Naive thymus-derived CD4-positive, alpha-beta T cell (primary cell): ENCODE measurements at regions not wholly inside any gene's neighbourhood (a gene's known extent, or its start where the extent isn't known, plus 50 kb on each side); places are given as distances from the start of the nearest gene placed in this dataset.
"Not testable (repeated sequence)": the region's sequence is repeated elsewhere in the genome, so short reads cannot be mapped to it uniquely, and the experiment has no call there.

Experiments
- ATAC-seq: fragments of 150-1000 bp; cut with Tn5 transposase; 2 replicates; pipeline ENCODE4 v1.10.0; 2021; ENCODE audit warnings: mild to moderate bottlenecking, moderate library complexity
- CTCF ChIA-PET: fragments of 350-600 bp; sonication (Branson Sonifier 250); formaldehyde crosslinking; loops from one replicate; lab custom pipeline; 2021; ENCODE audit warnings: antibody characterized with exemption; lab: Charles Lee
- POLR2A ChIA-PET: fragments of 350-600 bp; sonication (Branson Sonifier 250); formaldehyde crosslinking; loops from one replicate; lab custom pipeline; 2021; ENCODE audit warnings: antibody characterized with exemption, inconsistent platforms; lab: Charles Lee
- DNase-seq, 9 donors: peaks; one replicate each; pipeline versions ENCODE4 v3.0.0 to v3.0.0-alpha.2; 2020 to 2022; ENCODE audit warnings: mixed read lengths in 1 of 9
- H3K27ac ChIP-seq: one replicate; pipeline ENCODE4 v1.7.0; 2013; ENCODE audit warnings: mild to moderate bottlenecking, low read depth, low read length, moderate library complexity
- H3K27me3 ChIP-seq, 2 donors: one replicate each; pipeline ENCODE4 v1.7.0; 2013; ENCODE audit warnings: low read length in 2 of 2, mild to moderate bottlenecking in 2 of 2, moderate library complexity in 2 of 2; ENCODE audit not compliant: control insufficient read depth in 2 of 2, insufficient read depth in 2 of 2
- H3K36me3 ChIP-seq, 3 experiments: 1 replicate in 2 of 3; 2 replicates in 1 of 3; pipeline ENCODE4 v1.7.0; 2013; ENCODE audit warnings: low read length in 3 of 3, mild to moderate bottlenecking in 3 of 3, moderate library complexity in 1 of 3; ENCODE audit not compliant: insufficient read depth in 3 of 3, control insufficient read depth in 2 of 3
- H3K4me1 ChIP-seq, 2 donors: one replicate each; pipeline ENCODE4 v1.7.0; 2013; ENCODE audit warnings: low read length in 2 of 2, mild to moderate bottlenecking in 2 of 2, moderate library complexity in 1 of 2; ENCODE audit not compliant: control insufficient read depth in 2 of 2, insufficient read depth in 2 of 2
- H3K4me3 ChIP-seq: 2 replicates; pipeline ENCODE4 v1.7.0; 2013; ENCODE audit warnings: mild to moderate bottlenecking, low read length
- H3K9me3 ChIP-seq, 3 experiments: 1 replicate in 2 of 3; 2 replicates in 1 of 3; pipeline ENCODE4 v1.7.0; 2013; ENCODE audit warnings: low read length in 3 of 3; ENCODE audit not compliant: control insufficient read depth in 2 of 3
- H3K27ac Mint-ChIP-seq, 9 donors: one replicate each; pipeline ENCODE4 v1.8.0; 2020 to 2022; ENCODE audit warnings: mixed read lengths in 9 of 9, mild to moderate bottlenecking in 8 of 9, moderate library complexity in 5 of 9, inconsistent platforms in 2 of 9
- H3K27me3 Mint-ChIP-seq, 5 donors: one replicate each; pipeline ENCODE4 v1.8.0; 2021 to 2022; ENCODE audit warnings: mixed read lengths in 5 of 5, mild to moderate bottlenecking in 1 of 5
- H3K36me3 Mint-ChIP-seq, 5 donors: one replicate each; pipeline ENCODE4 v1.8.0; 2020 to 2022; ENCODE audit warnings: mixed read lengths in 5 of 5, mild to moderate bottlenecking in 3 of 5, inconsistent platforms in 1 of 5
- H3K4me1 Mint-ChIP-seq, 7 donors: one replicate each; pipeline ENCODE4 v1.8.0; 2020 to 2022; ENCODE audit warnings: mixed read lengths in 7 of 7, mild to moderate bottlenecking in 3 of 7, inconsistent platforms in 1 of 7
- H3K4me3 Mint-ChIP-seq, 10 donors: one replicate each; pipeline ENCODE4 v1.8.0; 2020 to 2022; ENCODE audit warnings: mild to moderate bottlenecking in 10 of 10, mixed read lengths in 10 of 10, moderate library complexity in 6 of 10, inconsistent platforms in 2 of 10
- H3K9me3 Mint-ChIP-seq, 11 donors: one replicate each; pipeline ENCODE4 v1.8.0; 2020 to 2022; ENCODE audit warnings: mixed read lengths in 11 of 11, mild to moderate bottlenecking in 4 of 11, inconsistent platforms in 1 of 11, moderate library complexity in 1 of 11
- intact Hi-C, 2 donors: fragments of 100-400 bp; cut with micrococcal nuclease; formaldehyde crosslinking; loops; one replicate each; pipeline ENCODE4 v1.15.1; 2023

- peaks cover 0 to 11% (median 4%) of the 10 kb centered on the region in 11 donors for H3K9me3 Mint-ChIP-seq
- peaks cover 0 to 13% (median 10%) of the 10 kb centered on the region in 5 donors for H3K27me3 Mint-ChIP-seq
- POLR2A ChIA-PET, intact Hi-C loops, H3K27me3 ChIP-seq, H3K4me1 ChIP-seq, H3K27ac ChIP-seq, H3K27ac Mint-ChIP-seq, ATAC-seq, H3K9me3 ChIP-seq, CTCF ChIA-PET, H3K4me1 Mint-ChIP-seq, DNase-seq, H3K36me3 Mint-ChIP-seq, H3K36me3 ChIP-seq, H3K4me3 ChIP-seq, H3K4me3 Mint-ChIP-seq: not testable (repeated sequence)
Measured at GRCh38 chr5:102688581-102689342, 66.3 kb upstream of the PAM start.

DNA sequence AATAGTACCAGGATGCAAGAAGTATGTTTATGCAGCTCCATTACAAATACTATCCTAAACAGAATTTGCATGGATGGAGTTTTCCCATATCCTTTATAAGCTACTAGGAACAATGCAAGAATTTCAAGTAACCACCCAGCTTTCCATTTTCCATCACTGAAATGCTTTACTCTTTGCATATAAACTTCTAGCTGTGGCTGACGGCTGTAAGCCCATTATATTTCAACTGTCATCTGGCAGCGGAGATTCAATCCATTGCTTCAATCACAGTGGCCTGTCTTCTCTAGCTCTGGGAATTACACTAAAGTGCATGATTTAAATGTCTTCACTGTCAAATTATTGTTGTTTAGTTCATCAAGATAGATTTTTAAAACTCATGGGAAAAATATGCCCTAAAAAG lies 64.2 kb upstream of the PAM start:
- H3K4me3 Mint-ChIP-seq, result no peak overlapping the region
- peaks cover 0 to 18% (median 10%) of the 10 kb centered on the region in 5 donors for H3K27me3 Mint-ChIP-seq
- Histone ChIP-seq H3K36me3 (no peaks in the 10 kb centered on the region), H3K9me3 (no peaks in the 10 kb centered on the region), H3K4me1 (no peaks in the 10 kb centered on the region), H3K27me3 (no peaks in the 10 kb centered on the region), H3K27ac (no peak overlapping the region), H3K4me3 (no peak overlapping the region)
- ChIA-PET CTCF (no interaction called here), POLR2A (no interaction called here)
- H3K9me3 Mint-ChIP-seq, result peaks cover 0 to 11% (median 3%) of the 10 kb centered on the region in 11 donors
- ATAC-seq, result no peak
- DNase-seq, result no peak
- intact Hi-C loops, result no loop called here
- no peak overlapping the region for H3K27ac Mint-ChIP-seq
- H3K4me1 Mint-ChIP-seq, result no peaks in the 10 kb centered on the region
- H3K36me3 Mint-ChIP-seq, result peaks cover 0 to 4% (median 0%) of the 10 kb centered on the region in 5 donors

GRCh38 chr5:102691434-102691833 lies 63.7 kb upstream of the PAM start:
- POLR2A ChIA-PET, result no interaction called here
- peaks cover 0 to 4% (median 0%) of the 10 kb centered on the region in 5 donors for H3K36me3 Mint-ChIP-seq
- no peaks in the 10 kb centered on the region for H3K27me3 ChIP-seq
- H3K9me3 ChIP-seq, result no peaks in the 10 kb centered on the region
- ATAC-seq, result no peak
- no peaks in the 10 kb centered on the region for H3K36me3 ChIP-seq
- peaks cover 0 to 18% (median 10%) of the 10 kb centered on the region in 5 donors for H3K27me3 Mint-ChIP-seq
- H3K4me1 ChIP-seq, result no peaks in the 10 kb centered on the region
- no peak for DNase-seq
- no peaks in the 10 kb centered on the region for H3K4me1 Mint-ChIP-seq
- no peak overlapping the region for H3K27ac Mint-ChIP-seq
- H3K4me3 Mint-ChIP-seq, result no peak overlapping the region
- CTCF ChIA-PET, result no interaction called here
- intact Hi-C loops, result no loop called here
- no peak overlapping the region for H3K4me3 ChIP-seq
- no peak overlapping the region for H3K27ac ChIP-seq
- peaks cover 0 to 11% (median 1%) of the 10 kb centered on the region in 11 donors for H3K9me3 Mint-ChIP-seq

DNA sequence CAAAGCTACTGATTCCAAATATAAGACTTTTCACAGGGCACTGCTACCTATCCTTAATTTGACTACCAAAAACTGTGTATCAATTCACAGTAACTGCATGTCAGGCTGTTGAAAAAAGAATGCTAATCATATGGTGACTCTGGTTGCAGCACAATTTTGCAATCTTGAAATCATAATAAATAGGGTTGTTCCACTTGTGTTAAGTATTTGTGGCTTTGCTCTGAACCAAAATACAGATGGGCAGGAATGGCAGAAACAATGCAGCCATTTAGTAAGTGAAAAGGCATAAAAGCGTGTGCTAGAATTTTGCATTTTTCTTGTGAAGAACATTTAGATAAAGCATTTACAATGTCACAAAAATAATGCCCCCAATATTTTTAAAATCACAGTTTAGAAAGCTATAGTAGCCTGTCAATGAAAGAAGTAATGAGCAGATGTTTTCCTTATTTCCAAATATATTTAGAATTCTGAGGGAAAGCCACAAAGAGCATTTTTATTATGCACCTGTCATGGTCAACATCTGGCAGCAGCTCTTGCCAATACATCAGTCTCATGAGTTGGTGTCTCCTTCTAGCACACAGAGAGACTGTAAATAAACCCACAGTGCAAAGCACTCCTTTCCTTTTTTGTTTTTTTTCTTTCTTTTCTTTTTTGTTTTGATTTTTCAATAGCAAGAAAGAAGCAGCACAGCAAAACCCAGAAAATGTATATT lies 54.8 kb upstream of the PAM start:
- H3K27me3 Mint-ChIP-seq, result peaks cover 0 to 19% (median 5%) of the 10 kb centered on the region in 5 donors
- Histone ChIP-seq H3K27me3 (no peaks in the 10 kb centered on the region), H3K9me3 (no peaks in the 10 kb centered on the region), H3K4me3 (no peak overlapping the region), H3K27ac (no peak overlapping the region), H3K36me3 (no peaks in the 10 kb centered on the region), H3K4me1 (no peaks in the 10 kb centered on the region)
- POLR2A ChIA-PET, result no interaction called here
- H3K4me1 Mint-ChIP-seq, result no peaks in the 10 kb centered on the region
- no peak for DNase-seq
- no peak for ATAC-seq
- CTCF ChIA-PET, result no interaction called here
- H3K27ac Mint-ChIP-seq, result no peak overlapping the region
- no peaks in the 10 kb centered on the region for H3K36me3 Mint-ChIP-seq
- no peaks in the 10 kb centered on the region for H3K9me3 Mint-ChIP-seq
- intact Hi-C loops, result loop anchor here in 1 of 2 donors (10.0 kb wide), 1 partner anchor 255 kb away; no protein-coding TSS in a partner anchor
- no peak overlapping the region for H3K4me3 Mint-ChIP-seq

DNA sequence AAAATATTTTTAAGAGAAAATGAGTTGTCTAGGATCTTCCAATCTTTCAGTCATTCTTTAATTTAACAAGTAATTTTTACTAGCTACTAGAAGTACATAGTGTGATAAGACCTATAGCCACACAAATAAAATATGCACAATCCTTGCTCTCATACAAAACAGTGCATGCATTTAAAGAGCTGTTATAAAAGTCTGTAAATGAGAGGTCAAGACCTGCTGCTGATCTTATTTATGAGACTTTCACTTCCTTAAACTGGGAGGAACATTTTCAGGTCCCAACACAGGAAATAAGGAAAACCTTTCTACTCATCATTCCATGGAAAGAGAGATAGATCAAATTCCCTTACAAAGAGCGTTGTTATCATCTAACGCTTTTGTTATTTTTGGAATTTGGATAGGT lies 54.2 kb upstream of the PAM start:
- Histone ChIP-seq H3K36me3 (no peaks in the 10 kb centered on the region), H3K4me3 (no peak overlapping the region), H3K27me3 (no peaks in the 10 kb centered on the region), H3K27ac (no peak overlapping the region), H3K4me1 (no peaks in the 10 kb centered on the region), H3K9me3 (no peaks in the 10 kb centered on the region)
- Mint-ChIP-seq H3K36me3 (no peaks in the 10 kb centered on the region), H3K27me3 (peaks cover 0 to 19% (median 5%) of the 10 kb centered on the region in 5 donors), H3K9me3 (no peaks in the 10 kb centered on the region), H3K27ac (no peak overlapping the region), H3K4me3 (no peak overlapping the region), H3K4me1 (no peaks in the 10 kb centered on the region)
- CTCF ChIA-PET, result no interaction called here
- POLR2A ChIA-PET, result no interaction called here
- ATAC-seq (no peak), DNase-seq (no peak)
- intact Hi-C loops, result loop anchor here in 1 of 2 donors (10.0 kb wide), 1 partner anchor 254 kb away; no protein-coding TSS in a partner anchor

GRCh38 chr5:102701748-102702147 lies 53.4 kb upstream of the PAM start:
- Histone ChIP-seq H3K27me3 (no peaks in the 10 kb centered on the region), H3K4me3 (no peak overlapping the region), H3K4me1 (no peaks in the 10 kb centered on the region), H3K27ac (no peak overlapping the region), H3K36me3 (no peaks in the 10 kb centered on the region), H3K9me3 (no peaks in the 10 kb centered on the region)
- ChIA-PET POLR2A (no interaction called here), CTCF (no interaction called here)
- no peaks in the 10 kb centered on the region for H3K9me3 Mint-ChIP-seq
- ATAC-seq (no peak), DNase-seq (no peak)
- H3K36me3 Mint-ChIP-seq, result no peaks in the 10 kb centered on the region
- no peaks in the 10 kb centered on the region for H3K4me1 Mint-ChIP-seq
- intact Hi-C loops, result loop anchor here in 1 of 2 donors (10.0 kb wide), 1 partner anchor 253 kb away; no protein-coding TSS in a partner anchor
- H3K4me3 Mint-ChIP-seq, result no peak overlapping the region
- H3K27ac Mint-ChIP-seq, result no peak overlapping the region
- H3K27me3 Mint-ChIP-seq, result peaks cover 0 to 19% (median 5%) of the 10 kb centered on the region in 5 donors
